H9 (cell line): ENCODE measurements at regions not wholly inside any gene's neighbourhood (a gene's known extent, or its start where the extent isn't known, plus 50 kb on each side); places are given as distances from the start of the nearest gene placed in this dataset.

Experiments
- DNase-seq: peaks from one replicate; pipeline ENCODE4 v3.0.0-alpha.2; 2017
- H2AFZ ChIP-seq: one replicate; pipeline ENCODE4 v1.6.1; 2013; ENCODE audit warnings: mild to moderate bottlenecking, low read length, control low read depth, moderate library complexity
- H2AK5ac ChIP-seq: 2 replicates; pipeline ENCODE4 v1.6.1; 2013; ENCODE audit warnings: low read length, control low read depth, mixed read lengths; ENCODE audit not compliant: insufficient read length
- H2BK120ac ChIP-seq: one replicate; pipeline ENCODE4 v1.6.1; 2013; ENCODE audit warnings: low read depth, mild to moderate bottlenecking, low read length, control low read depth, inconsistent platforms; ENCODE audit not compliant: poor library complexity, severe bottlenecking
- H2BK12ac ChIP-seq: 2 replicates; pipeline ENCODE4 v1.6.1; 2013; ENCODE audit warnings: low read length, control low read depth, mixed read lengths, low read depth; ENCODE audit not compliant: insufficient read length
- H2BK15ac ChIP-seq: 2 replicates; pipeline ENCODE4 v1.6.1; 2013; ENCODE audit warnings: low read depth, low read length, control low read depth
- H2BK20ac ChIP-seq: one replicate; pipeline ENCODE4 v1.6.1; 2013; ENCODE audit warnings: low read depth, mild to moderate bottlenecking, low read length, control low read depth, inconsistent platforms; ENCODE audit not compliant: poor library complexity, severe bottlenecking
- H2BK5ac ChIP-seq: 2 replicates; pipeline ENCODE4 v1.6.1; 2013; ENCODE audit warnings: low read length, control low read depth, mixed read lengths; ENCODE audit not compliant: insufficient read length
- H3K14ac ChIP-seq: 2 replicates; pipeline ENCODE4 v1.6.1; 2013; ENCODE audit warnings: low read length, control low read depth; ENCODE audit not compliant: insufficient read depth
- H3K18ac ChIP-seq: 2 replicates; pipeline ENCODE4 v1.6.1; 2013; ENCODE audit warnings: low read depth, mild to moderate bottlenecking, mixed read lengths, low read length, control low read depth; ENCODE audit not compliant: insufficient read length
- H3K23ac ChIP-seq: 2 replicates; pipeline ENCODE4 v1.6.1; 2013; ENCODE audit warnings: low read length, control low read depth, mixed read lengths, low read depth; ENCODE audit not compliant: insufficient read length
- H3K23me2 ChIP-seq: 2 replicates; pipeline ENCODE4 v1.6.1; 2013; ENCODE audit warnings: low read depth, mild to moderate bottlenecking, mixed read lengths, low read length, control low read depth; ENCODE audit not compliant: insufficient read length, poor library complexity, severe bottlenecking
- H3K27ac ChIP-seq: 2 replicates; pipeline ENCODE4 v1.5.1; 2013; ENCODE audit warnings: low read length, control low read depth, mixed read lengths, low read depth; ENCODE audit not compliant: insufficient read length
- H3K27me3 ChIP-seq: 2 replicates; pipeline ENCODE4 v1.6.1; 2013; ENCODE audit warnings: low read length, control low read depth, inconsistent platforms; ENCODE audit not compliant: insufficient read depth
- H3K4ac ChIP-seq: 2 replicates; pipeline ENCODE4 v1.6.1; 2013; ENCODE audit warnings: low read depth, mild to moderate bottlenecking, control low read depth, inconsistent platforms, low read length, moderate library complexity
- H3K4me1 ChIP-seq: 2 replicates; pipeline ENCODE4 v1.6.1; 2013; ENCODE audit warnings: low read length, control low read depth, inconsistent platforms; ENCODE audit not compliant: insufficient read depth
- H3K4me2 ChIP-seq: 2 replicates; pipeline ENCODE4 v1.6.1; 2013; ENCODE audit warnings: low read length, control low read depth, mixed read lengths; ENCODE audit not compliant: insufficient read length, insufficient read depth
- H3K56ac ChIP-seq: 2 replicates; pipeline ENCODE4 v1.6.1; 2013; ENCODE audit warnings: low read depth, mild to moderate bottlenecking, mixed read lengths, low read length, control low read depth; ENCODE audit not compliant: insufficient read length
- H3K79me1 ChIP-seq: 2 replicates; pipeline ENCODE4 v1.6.1; 2013; ENCODE audit warnings: low read depth, mild to moderate bottlenecking, moderate library complexity, low read length, control low read depth, inconsistent platforms; ENCODE audit not compliant: insufficient read depth, poor library complexity, severe bottlenecking
- H3K79me2 ChIP-seq: 2 replicates; pipeline ENCODE4 v1.6.1; 2013; ENCODE audit warnings: low read length, control low read depth, inconsistent platforms; ENCODE audit not compliant: insufficient read depth
- H3K9ac ChIP-seq: 2 replicates; pipeline ENCODE4 v1.6.1; 2013; ENCODE audit warnings: low read length, control low read depth, mixed read lengths; ENCODE audit not compliant: insufficient read length; ENCODE audit errors: extremely low read depth
- H3K9me3 ChIP-seq: one replicate; pipeline ENCODE4 v1.6.1; 2013; ENCODE audit warnings: low read depth, low read length, inconsistent platforms; ENCODE audit not compliant: control insufficient read depth
- H3T11ph ChIP-seq: one replicate; pipeline ENCODE4 v1.6.1; 2013; ENCODE audit warnings: mild to moderate bottlenecking, low read length, control low read depth, inconsistent platforms
- H4K20me1 ChIP-seq: one replicate; pipeline ENCODE4 v1.6.1; 2013; ENCODE audit not compliant: control insufficient read depth, insufficient read length, insufficient read depth
- H4K5ac ChIP-seq: 2 replicates; pipeline ENCODE4 v1.6.1; 2013; ENCODE audit warnings: low read depth, mild to moderate bottlenecking, mixed read lengths, low read length, control low read depth; ENCODE audit not compliant: insufficient read length
- H4K8ac ChIP-seq: replicated peaks from 2 replicates; pipeline ENCODE4 v1.6.1; 2013; ENCODE audit warnings: low read length, control low read depth, mixed read lengths, low read depth; ENCODE audit not compliant: insufficient read length
- H4K91ac ChIP-seq: 2 replicates; pipeline ENCODE4 v1.6.1; 2013; ENCODE audit warnings: low read depth, mild to moderate bottlenecking, moderate library complexity, mixed read lengths, low read length, control low read depth; ENCODE audit not compliant: insufficient read length
- H3K27ac Mint-ChIP-seq, 3 experiments: 2 replicates in 2 of 3; 3 replicates in 1 of 3; pipeline ENCODE4 v1.8.0; 2020 to 2021; ENCODE audit warnings: mixed read lengths in 3 of 3, mild to moderate bottlenecking in 1 of 3, moderate library complexity in 1 of 3
- H3K27me3 Mint-ChIP-seq: 2 replicates; pipeline ENCODE4 v1.8.0; 2021; ENCODE audit warnings: low read depth, mild to moderate bottlenecking, moderate library complexity, mixed read lengths
- H3K36me3 Mint-ChIP-seq, 3 experiments: 2 replicates in 2 of 3; 3 replicates in 1 of 3; pipeline ENCODE4 v1.8.0; 2020 to 2021; ENCODE audit warnings: low read depth in 3 of 3, mixed read lengths in 3 of 3; ENCODE audit not compliant: insufficient read depth in 1 of 3
- H3K4me1 Mint-ChIP-seq, 2 experiments: 2 replicates each; pipeline ENCODE4 v1.8.0; 2020; ENCODE audit warnings: mixed read lengths in 2 of 2
- H3K4me3 Mint-ChIP-seq, 2 experiments: 2 replicates in 1 of 2; 3 replicates in 1 of 2; pipeline ENCODE4 v1.8.0; 2020 to 2021; ENCODE audit warnings: mild to moderate bottlenecking in 2 of 2, mixed read lengths in 2 of 2, moderate library complexity in 1 of 2
- H3K9me3 Mint-ChIP-seq, 2 experiments: 2 replicates in 1 of 2; 3 replicates in 1 of 2; pipeline ENCODE4 v1.8.0; 2020; ENCODE audit warnings: mild to moderate bottlenecking in 2 of 2, mixed read lengths in 2 of 2, moderate library complexity in 1 of 2
- CTCF ChIP-seq: fragments of 200-600 bp; sonication (generic); conservative IDR thresholded peaks from 3 replicates; pipeline ENCODE4 v1.8.0; 2021; ENCODE audit warnings: antibody characterized with exemption, mild to moderate bottlenecking
- WGBS: extraction: QIAGEN DNeasy Blood & Tissue Kit; methylation state at CpG from one replicate; pipeline ENCODE4 v1.1.7; 2013; ENCODE audit warnings: missing lambda C conversion rate, low lambda C conversion rate, mixed read lengths; ENCODE audit not compliant: insufficient read length; ENCODE audit errors: extremely low coverage; 5-methylcytosine and 5-hydroxymethylcytosine counted together

- H3K36me3 Mint-ChIP-seq, result peaks cover 11 to 57% (median 31%) of the 10 kb centered on the region in 3 experiments
- Histone ChIP-seq H3K79me2 (no peaks in the 10 kb centered on the region), H2BK15ac (no peak overlapping the region), H2BK20ac (no peak overlapping the region), H2AFZ (no peak overlapping the region), H4K91ac (no peak overlapping the region), H4K5ac (no peak overlapping the region), H3K4me2 (no peak overlapping the region), H3K56ac (no peak overlapping the region), H2BK5ac (no peak overlapping the region), H3K23ac (no peak overlapping the region), H2BK120ac (no peak overlapping the region), H3K27ac (no peak overlapping the region), H4K20me1 (no peaks in the 10 kb centered on the region), H3K23me2 (no peaks in the 10 kb centered on the region), H3K9me3 (no peaks in the 10 kb centered on the region), H2BK12ac (no peak overlapping the region), H4K8ac (no peak overlapping the region), H3K27me3 (no peaks in the 10 kb centered on the region), H3K14ac (no peak overlapping the region), H3K18ac (no peak overlapping the region), H3K4me1 (no peaks in the 10 kb centered on the region; the same call in 1 of the 2 replicates), H3K79me1 (no peaks in the 10 kb centered on the region), H3K4ac (no peak overlapping the region), H3T11ph (no peak overlapping the region), H3K9ac (no peak overlapping the region), H2AK5ac (no peak overlapping the region)
- H3K4me1 Mint-ChIP-seq, result peaks cover 44 to 71% of the 10 kb centered on the region in 2 experiments
- H3K27me3 Mint-ChIP-seq, result no peaks in the 10 kb centered on the region
- peak; percentile 55; the same call in 2 of the 3 replicates for TF ChIP-seq CTCF
- WGBS, result no CpG with 5 or more reads among the region's 1 CpG
- DNase-seq, result peak; percentile 36
- H3K27ac Mint-ChIP-seq, result no peak overlapping the region; a peak in 1 of 7 replicates
- H3K9me3 Mint-ChIP-seq, result peaks cover 38 to 44% of the 10 kb centered on the region in 2 experiments
- H3K4me3 Mint-ChIP-seq, result no peak overlapping the region
These were observed 1038.7 kb downstream of the SORCS3 start for GRCh38 chr10:105679781-105680180.
